SK-N-DZ (cell line): ENCODE measurements at regions not wholly inside any gene's neighbourhood (a gene's known extent, or its start where the extent isn't known, plus 50 kb on each side); places are given as distances from the start of the nearest gene placed in this dataset.
"Not testable (repeated sequence)": the region's sequence is repeated elsewhere in the genome, so short reads cannot be mapped to it uniquely, and the experiment has no call there.

Experiments used
- DNase-seq: peaks from one replicate; pipeline ENCODE4 v3.0.0-alpha.2; 2015; ENCODE audit warnings: low spot score

GRCh38 chr4:12707381-12708175, 776.6 kb downstream of the RAB28 start:
- no peak for DNase-seq

DNA sequence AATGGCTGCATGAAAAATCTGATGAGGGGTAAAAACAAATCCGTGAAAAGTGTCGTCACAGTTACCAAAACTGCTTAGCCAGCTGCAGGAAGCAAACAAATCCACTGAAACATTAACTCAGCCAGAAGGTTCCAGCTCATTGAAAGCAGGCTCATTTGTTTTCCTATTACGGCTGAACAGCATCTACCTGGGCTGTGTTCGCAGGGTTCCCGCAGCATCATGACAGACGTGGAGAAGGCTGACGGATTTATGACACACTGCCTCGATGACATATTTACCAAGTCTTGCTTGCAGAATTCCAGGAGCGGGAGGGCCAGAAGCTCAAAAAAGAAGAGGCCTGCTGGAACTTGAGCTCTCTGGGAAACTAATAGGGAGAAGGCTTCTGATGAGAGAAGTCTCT, 781.1 kb downstream of the RAB28 start:
- no peak for DNase-seq

DNA sequence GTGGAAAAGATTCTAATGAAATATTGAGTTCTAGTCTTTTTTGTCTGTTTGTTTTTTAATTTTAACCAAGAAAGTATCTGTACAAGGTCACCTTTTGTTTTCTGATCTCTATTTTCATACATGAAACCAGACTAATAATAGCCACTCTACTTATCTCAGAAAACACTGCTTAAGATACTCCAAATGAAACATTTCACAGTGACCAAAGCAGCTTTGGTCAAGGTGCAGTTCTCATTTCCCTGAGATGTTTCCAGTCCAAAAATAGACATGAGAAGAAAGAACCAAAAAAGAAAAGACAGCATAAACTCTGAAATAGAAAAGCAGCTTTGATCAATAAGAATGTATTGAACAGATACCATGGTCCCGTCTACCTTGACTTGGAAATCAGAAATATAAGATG, 782.8 kb downstream of the RAB28 start:
- DNase-seq, result no peak

DNA sequence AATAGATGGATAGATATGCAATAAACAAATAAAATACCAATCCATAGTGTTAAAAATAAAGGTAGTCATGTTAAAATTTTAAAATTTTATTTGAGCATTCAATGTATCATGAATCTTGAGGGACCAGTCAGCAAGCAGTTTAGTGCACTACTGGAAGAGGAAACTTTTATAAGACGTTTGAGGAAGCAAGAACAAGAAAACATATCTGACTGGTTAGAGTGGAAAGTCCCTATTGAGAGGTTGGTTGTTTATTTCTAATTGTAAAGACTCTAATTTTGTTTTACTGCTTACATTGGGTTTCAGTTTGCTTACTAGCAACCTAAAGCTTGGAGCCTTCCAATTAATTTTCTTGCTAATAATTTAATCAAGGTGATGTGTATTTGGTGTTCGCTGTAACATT, 786.2 kb downstream of the RAB28 start:
- DNase-seq, result no peak

- no peak for DNase-seq
Observed at GRCh38 chr4:12692815-12693214, 791.3 kb downstream of the RAB28 start.

DNA sequence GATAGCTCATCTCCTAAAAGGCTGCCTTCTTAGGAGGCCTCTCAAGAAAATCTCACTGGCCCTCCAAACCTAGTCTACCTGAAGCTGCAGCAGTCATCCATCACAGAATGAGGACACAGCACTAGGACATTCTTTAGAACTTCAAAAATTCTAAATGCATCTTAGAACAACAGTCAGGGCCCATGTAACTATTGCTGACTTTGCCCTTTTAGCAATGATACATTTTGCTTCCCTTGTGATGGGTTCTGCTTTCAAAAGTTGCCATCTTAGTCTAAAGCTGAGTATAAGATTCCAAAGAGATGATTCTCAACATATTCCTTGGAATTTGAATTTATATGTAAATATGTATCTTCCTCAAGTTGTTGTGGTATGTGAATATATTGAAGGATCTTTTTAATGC, 793.0 kb downstream of the RAB28 start:
- no peak for DNase-seq

DNA sequence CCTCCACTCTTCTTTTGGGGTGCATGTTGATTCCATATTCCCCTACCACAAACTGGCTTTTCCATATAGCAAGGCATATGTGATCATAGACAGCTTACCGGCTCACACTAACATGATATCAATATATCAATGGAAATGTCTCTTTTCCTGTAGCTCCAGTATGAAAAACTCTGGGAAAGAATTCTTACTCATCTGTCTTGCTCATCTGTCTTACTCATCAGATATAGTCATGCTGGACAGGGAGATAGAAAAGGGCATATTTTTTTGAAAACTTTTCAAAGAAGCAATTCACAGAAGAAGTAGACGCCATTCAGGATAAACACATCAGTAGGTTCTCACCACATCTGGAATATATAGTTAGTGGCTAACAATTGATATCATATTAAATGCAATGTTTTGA, 794.7 kb downstream of the RAB28 start:
- DNase-seq, result no peak

- DNase-seq, result no peak
Observed at GRCh38 chr4:12679217-12679616, 804.9 kb downstream of the RAB28 start.

- DNase-seq, result no peak
Observed at GRCh38 chr4:12674184-12674583, 810.0 kb downstream of the RAB28 start.

GRCh38 chr4:12672303-12672702, 811.8 kb downstream of the RAB28 start:
- no peak for DNase-seq

DNA sequence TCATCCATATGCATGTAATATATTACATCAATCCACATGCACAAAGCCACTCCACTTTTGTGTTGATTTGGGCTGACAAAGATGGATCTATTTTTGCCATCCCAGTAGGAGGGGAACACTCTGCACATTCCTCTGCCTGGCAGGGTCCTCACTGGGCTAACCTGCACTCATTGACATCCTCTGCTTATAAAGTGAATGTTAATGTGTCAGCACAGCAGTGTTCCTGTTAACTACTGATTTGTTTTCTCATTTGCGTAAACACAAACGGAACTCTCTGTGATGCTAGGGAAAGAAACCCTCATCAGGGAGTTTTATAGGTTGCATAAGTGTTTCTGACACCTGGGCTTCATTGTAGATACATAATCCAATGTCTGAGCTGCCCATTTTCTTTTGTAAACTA, 826.0 kb downstream of the RAB28 start:
- no peak for DNase-seq

DNA sequence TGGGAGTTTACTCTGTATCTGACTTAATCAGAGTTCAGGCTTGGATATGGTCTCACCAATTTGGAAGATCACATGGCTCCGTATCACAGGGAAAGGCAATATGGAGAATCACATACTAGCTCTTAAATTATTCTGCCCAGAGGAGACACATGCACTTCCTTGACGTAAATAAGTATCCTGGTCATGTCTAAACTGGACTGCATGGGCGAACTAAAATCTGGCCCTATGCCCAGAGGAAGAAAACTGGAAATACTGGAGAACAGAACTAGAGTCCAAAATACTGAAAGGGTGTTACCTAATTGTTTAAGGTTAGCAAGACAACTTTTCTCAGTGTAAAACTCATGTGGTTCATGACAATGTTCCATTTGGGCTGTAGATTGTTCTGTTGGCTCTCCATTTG, 832.3 kb downstream of the RAB28 start:
- DNase-seq, result no peak

DNA sequence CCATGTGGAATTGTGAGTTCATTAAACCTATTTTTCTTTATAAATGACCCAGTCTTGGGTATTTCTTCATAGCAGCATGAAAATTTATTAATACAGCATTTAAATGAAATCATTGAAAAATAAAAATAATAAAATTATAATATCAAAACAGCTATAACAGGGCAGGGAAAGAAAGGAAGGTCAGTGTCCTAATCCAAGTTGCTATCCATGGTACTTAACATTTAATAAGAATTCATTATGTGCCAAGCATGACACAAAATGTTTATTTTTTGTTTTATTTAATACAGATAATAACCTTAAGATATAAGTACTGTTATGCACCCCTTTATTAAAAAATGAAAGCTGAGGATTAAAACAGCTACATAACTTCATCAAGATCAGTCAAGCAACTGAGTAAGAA, 838.4 kb downstream of the RAB28 start:
- DNase-seq, result no peak

GRCh38 chr4:12644261-12644660, 839.9 kb downstream of the RAB28 start:
- no peak for DNase-seq

DNA sequence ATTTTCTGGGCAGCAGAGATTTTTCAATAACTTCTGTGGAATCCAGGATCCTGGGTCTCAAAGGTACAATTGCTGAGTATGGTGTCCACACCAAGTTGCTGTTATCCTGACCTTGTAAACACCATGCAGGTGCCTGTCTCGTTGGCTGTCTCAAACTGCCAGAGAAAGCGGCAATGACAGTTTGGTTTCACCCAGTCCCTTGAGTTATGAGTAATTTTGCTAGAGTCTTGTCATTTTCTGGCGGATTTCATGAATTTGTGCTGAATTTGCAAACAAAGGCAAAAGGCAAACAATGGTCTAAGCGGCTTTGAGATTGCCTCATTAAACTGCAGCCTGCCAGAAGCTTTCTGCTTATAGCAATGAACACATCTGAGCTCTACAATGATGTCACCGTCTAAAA, 847.9 kb downstream of the RAB28 start:
- no peak for DNase-seq

DNA sequence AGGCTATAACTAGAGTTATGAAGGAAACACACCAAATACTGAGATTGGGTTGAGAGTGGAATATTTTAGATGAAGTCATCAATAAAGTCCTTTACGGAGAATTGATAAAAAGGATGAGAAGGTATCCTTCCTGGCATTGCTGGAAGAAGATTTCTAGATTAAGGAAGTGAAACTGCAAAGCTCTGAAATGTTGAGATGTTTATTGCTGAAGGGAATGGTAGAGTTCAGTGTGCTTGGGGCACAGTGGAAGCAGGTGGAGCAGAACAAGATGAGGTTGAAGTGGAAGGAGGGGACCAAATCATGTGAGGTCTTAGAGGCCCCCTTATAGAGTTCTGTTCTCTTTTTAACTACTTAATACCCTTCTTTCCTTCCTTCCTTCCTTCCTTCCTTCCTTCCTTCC, 848.5 kb downstream of the RAB28 start:
- no peak for DNase-seq

GRCh38 chr4:12633053-12633651, 851.0 kb downstream of the RAB28 start:
- DNase-seq, result peak; percentile 59

DNA sequence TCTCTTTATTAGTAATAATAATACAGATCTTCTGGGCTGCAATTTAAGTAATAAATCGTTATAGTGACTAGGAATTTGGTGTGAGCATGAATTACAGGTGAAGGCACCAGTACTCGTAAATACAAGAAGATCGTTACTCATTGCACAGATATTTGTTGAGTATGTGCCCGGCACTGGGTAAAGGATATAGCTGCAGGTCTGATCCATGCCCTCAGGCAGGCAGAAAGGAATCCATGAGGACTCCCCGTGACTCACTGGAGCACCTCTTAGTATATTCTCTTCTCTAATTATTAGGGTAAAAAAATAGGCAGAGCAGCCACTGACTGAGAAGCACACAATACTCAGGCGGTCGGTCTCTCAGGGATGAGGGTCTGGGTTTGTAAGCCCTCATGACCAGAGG, 868.3 kb downstream of the RAB28 start:
- no peak for DNase-seq

DNA sequence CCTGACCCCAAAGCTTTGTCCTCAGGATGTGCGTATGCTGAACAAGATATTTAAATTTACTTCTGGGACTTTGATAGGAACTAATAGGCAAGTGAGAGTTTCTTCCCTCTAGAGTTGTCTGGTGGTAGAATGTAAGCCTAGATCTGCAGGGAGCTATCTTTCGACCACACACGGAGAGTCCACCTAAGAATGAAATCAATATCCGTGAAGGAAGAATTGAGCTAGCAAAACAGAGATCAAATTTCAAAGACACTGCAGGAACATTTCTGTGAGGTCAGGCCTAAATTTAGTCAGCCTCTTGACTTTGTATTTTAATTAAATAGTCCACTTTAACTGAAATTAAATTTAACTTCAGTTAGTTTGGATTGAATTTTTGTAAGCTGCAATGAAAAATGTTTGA, 871.3 kb downstream of the RAB28 start:
- no peak for DNase-seq

DNA sequence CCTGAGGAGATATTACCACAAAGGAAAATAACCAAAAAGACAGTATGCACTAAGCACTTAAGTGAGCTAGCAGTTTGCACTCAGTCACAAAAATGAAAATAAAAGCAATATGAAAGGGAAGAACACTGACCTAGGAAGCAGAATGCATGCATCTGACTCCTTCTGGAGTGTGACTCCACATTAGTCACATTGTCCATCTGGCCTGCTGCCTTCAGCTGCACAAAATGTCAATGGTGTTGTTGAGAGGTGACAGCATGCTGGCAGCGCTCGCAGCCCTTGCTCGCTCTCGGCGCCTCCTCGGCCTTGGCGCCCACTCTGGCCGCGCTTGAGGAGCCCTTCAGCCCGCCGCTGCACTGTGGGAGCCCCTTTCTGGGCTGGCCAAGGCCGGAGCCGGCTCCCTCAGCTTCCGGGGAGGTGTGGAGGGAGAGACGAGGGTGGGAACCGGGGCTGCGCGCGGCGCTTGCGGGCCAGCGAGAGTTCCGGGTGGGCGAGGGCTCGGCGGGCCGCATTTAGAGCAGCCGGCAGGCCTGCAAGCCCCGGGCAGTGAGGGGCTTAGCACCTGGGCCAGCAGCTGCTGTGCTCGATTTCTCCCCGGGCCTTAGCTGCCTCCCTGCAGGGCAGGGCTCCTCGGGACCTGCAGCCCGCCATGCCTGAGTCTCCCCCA, 874.8 kb downstream of the RAB28 start:
- DNase-seq, result not testable (repeated sequence)

GRCh38 chr4:12595986-12596385, 888.2 kb downstream of the RAB28 start:
- no peak for DNase-seq

GRCh38 chr4:12595489-12595888, 888.7 kb downstream of the RAB28 start:
- DNase-seq, result no peak

DNA sequence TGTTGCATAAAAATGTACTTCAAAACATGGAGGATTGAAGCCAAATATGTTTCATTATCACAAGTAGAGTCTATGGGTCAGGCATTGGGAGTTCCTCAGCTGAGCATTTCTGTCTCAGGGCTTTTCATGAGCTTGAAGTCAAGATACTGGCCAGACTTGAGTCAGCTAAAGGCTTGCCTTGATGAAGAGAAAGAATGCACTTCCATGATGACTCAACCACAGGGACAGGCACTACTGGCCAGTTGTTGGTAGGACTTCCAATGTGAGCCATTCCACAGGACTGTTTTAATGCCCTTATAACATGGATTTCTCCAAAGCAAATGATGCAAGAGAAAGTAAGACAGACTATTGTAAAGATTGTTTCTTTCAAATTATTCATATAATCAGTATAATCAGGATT, 895.6 kb downstream of the RAB28 start:
- DNase-seq, result no peak
